HCT116 (cell line): ENCODE measurements at regions not wholly inside any gene's neighbourhood (a gene's known extent, or its start where the extent isn't known, plus 50 kb on each side); places are given as distances from the start of the nearest gene placed in this dataset.

Source experiments
- ATF3 ChIP-seq: IDR thresholded peaks from 2 replicates; pipeline ENCODE4 v1.6.1; 2012
- EZH2phosphoT487 ChIP-seq: fragments of 200-600 bp; IDR thresholded peaks from 2 replicates; pipeline ENCODE4 v1.6.1; 2018; ENCODE audit warnings: antibody characterized with exemption, borderline replicate concordance
- POLR2AphosphoS5 ChIP-seq: IDR thresholded peaks from 2 replicates; pipeline ENCODE4 v1.6.1; 2011; ENCODE audit warnings: mild to moderate bottlenecking, low read depth, low read length, moderate library complexity
- SP1 ChIP-seq: IDR thresholded peaks from 2 replicates; pipeline ENCODE4 v1.6.1; 2012; ENCODE audit warnings: low read depth
- TCF7L2 ChIP-seq: IDR thresholded peaks from 2 replicates; pipeline ENCODE4 v1.7.0; 2011; ENCODE audit warnings: borderline replicate concordance, inconsistent platforms; ENCODE audit not compliant: insufficient read depth, insufficient read length; ENCODE audit errors: extremely low read depth
- YY1 ChIP-seq: IDR thresholded peaks from 2 replicates; pipeline ENCODE4 v1.6.1; 2011; ENCODE audit warnings: low read length, low read depth, moderate library complexity, mild to moderate bottlenecking; ENCODE audit not compliant: insufficient replicate concordance; ENCODE audit errors: extremely low read depth
- TF ChIP-seq, protein P1 (sequence below), 3 experiments: fragments of 200-600 bp in 1 of 3; sonication (generic) in 1 of 3; IDR thresholded peaks in 2 of 3; conservative IDR thresholded peaks in 1 of 3; 2 replicates each; pipeline ENCODE4 v1.5.1; 2012 to 2017; ENCODE audit warnings: low read depth in 2 of 3, low read length in 2 of 3, antibody characterized with exemption in 1 of 3, borderline replicate concordance in 1 of 3, control low read depth in 1 of 3, mild to moderate bottlenecking in 1 of 3, mixed read lengths in 1 of 3, mixed run types in 1 of 3, moderate library complexity in 1 of 3; ENCODE audit not compliant: insufficient read depth in 1 of 3

DNA sequence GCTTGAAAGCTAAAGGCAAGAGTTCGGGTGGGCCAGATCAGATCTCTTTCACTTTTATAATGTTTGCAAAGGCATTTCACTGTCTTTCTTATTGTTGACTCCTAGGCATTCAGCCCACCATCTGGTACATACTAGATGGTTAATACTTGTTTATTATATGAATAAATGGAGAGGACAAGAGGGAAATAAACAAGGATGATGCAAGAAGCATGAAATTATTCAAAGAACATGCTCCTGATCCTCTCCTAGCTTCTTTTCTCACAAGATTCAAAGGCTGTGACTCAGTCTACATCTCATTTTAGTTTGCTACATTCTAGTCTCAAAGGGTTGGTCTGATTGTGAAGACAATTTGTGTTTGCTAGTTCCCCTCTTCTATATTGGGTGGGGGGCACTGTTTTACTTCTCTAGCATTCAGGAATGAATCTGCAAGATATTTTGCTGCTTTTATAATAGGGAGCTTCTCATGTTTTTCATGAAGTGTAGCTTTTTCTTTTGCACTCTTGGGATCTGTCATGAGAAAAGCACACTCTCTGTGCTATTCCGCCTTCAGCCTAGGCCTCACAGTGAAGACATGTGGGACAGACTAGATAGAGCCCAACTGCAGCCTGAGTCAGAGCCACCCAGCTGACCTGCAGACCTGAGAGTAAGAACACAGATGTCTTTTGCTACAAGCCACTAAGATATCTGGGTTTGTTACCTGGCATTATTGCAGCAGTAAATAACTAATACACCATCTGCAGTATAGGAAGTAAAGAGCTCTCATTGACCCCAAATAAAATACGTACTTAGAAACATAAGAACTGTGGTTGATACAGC lies 65.7 kb downstream of the PTHLH start:
- TF ChIP-seq SP1 = no peak
- TF ChIP-seq, protein P1, sequence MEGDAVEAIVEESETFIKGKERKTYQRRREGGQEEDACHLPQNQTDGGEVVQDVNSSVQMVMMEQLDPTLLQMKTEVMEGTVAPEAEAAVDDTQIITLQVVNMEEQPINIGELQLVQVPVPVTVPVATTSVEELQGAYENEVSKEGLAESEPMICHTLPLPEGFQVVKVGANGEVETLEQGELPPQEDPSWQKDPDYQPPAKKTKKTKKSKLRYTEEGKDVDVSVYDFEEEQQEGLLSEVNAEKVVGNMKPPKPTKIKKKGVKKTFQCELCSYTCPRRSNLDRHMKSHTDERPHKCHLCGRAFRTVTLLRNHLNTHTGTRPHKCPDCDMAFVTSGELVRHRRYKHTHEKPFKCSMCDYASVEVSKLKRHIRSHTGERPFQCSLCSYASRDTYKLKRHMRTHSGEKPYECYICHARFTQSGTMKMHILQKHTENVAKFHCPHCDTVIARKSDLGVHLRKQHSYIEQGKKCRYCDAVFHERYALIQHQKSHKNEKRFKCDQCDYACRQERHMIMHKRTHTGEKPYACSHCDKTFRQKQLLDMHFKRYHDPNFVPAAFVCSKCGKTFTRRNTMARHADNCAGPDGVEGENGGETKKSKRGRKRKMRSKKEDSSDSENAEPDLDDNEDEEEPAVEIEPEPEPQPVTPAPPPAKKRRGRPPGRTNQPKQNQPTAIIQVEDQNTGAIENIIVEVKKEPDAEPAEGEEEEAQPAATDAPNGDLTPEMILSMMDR (IDR thresholded peaks at IDR 0.05 in 2 of 3, conservative IDR thresholded peaks at IDR 0.05 in 1 of 3; ENCODE audit: borderline replicate concordance in 1 of 3, insufficient read depth in 1 of 3, low read depth in 2 of 3, low read length in 2 of 3) = no peak
- TF ChIP-seq POLR2AphosphoS5 = no peak
- TF ChIP-seq EZH2phosphoT487 = no peak
- TF ChIP-seq YY1 = no peak
- no peak for TF ChIP-seq TCF7L2
- no peak for TF ChIP-seq ATF3
